ENCODE measurements at regions not wholly inside any gene's neighbourhood (a gene's known extent, or its start where the extent isn't known, plus 50 kb on each side); places are given as distances from the start of the nearest gene placed in this dataset.

GRCh38 chr2:238719641-238720040, 128.2 kb upstream of the TWIST2 start:
- TF ChIP-seq CTCF (IDR thresholded peaks at IDR 0.05 in 8 of 11, conservative IDR thresholded peaks at IDR 0.05 in 3 of 11) (no peak), POLR2AphosphoS5 (IDR thresholded peaks at IDR 0.05) (no peak)

All from spleen (tissue), 7 donors.